ENCODE measurements at regions not wholly inside any gene's neighbourhood (a gene's known extent, or its start where the extent isn't known, plus 50 kb on each side); places are given as distances from the start of the nearest gene placed in this dataset.

- ATAC-seq (ENCODE audit: low FRiP score) (no peak), DNase-seq (ENCODE audit: low spot score) (no peak)
- TF ChIP-seq CTCF (IDR thresholded peaks at IDR 0.05), result no peak
These were observed 175.1 kb upstream of the CCDC196 start for GRCh38 chr14:66311058-66311457.

- ATAC-seq (ENCODE audit: low FRiP score), result no peak
These were observed 174.2 kb upstream of the CCDC196 start for GRCh38 chr14:66311990-66312389.

GRCh38 chr14:66312451-66312850 lies 173.7 kb upstream of the CCDC196 start:
- TF ChIP-seq CTCF (IDR thresholded peaks at IDR 0.05), result no peak
- DNase-seq (ENCODE audit: low spot score), result no peak
- ATAC-seq (ENCODE audit: low FRiP score), result no peak

More at GRCh38 chr14:66311990-66312389, 174.2 kb upstream of the CCDC196 start:
- no peak for DNase-seq (ENCODE audit: low spot score)
- TF ChIP-seq CTCF (IDR thresholded peaks at IDR 0.05), result no peak

GRCh38 chr14:66315098-66315497 lies 171.1 kb upstream of the CCDC196 start:
- no peak for TF ChIP-seq CTCF (IDR thresholded peaks at IDR 0.05)
- DNase-seq (ENCODE audit: low spot score) (no peak), ATAC-seq (ENCODE audit: low FRiP score) (no peak)

- ATAC-seq (ENCODE audit: low FRiP score) (no peak), DNase-seq (ENCODE audit: low spot score) (no peak)
- no peak for TF ChIP-seq CTCF (IDR thresholded peaks at IDR 0.05)
These were observed 170.6 kb upstream of the CCDC196 start for GRCh38 chr14:66315548-66315947.

- no peak for TF ChIP-seq CTCF (IDR thresholded peaks at IDR 0.05)
- no peak for ATAC-seq (ENCODE audit: low FRiP score)
- DNase-seq (ENCODE audit: low spot score), result no peak
These were observed 163.6 kb upstream of the CCDC196 start for GRCh38 chr14:66322564-66322963.

GRCh38 chr14:66330228-66330627 lies 155.9 kb upstream of the CCDC196 start:
- ATAC-seq (ENCODE audit: low FRiP score) (no peak), DNase-seq (ENCODE audit: low spot score) (no peak)
- TF ChIP-seq CTCF (IDR thresholded peaks at IDR 0.05), result no peak

Measured in omental fat pad (tissue), 3 donors.